K562 (cell line): ENCODE measurements at regions not wholly inside any gene's neighbourhood (a gene's known extent, or its start where the extent isn't known, plus 50 kb on each side); places are given as distances from the start of the nearest gene placed in this dataset.

ENCODE experiments used
- AFF4 ChIP-seq: sonication (generic); formaldehyde crosslinking; IDR thresholded peaks from 2 replicates; pipeline ENCODE4 v1.8.0; 2023; ENCODE audit warnings: mild to moderate bottlenecking, missing genetic modification reagents
- ATF4 ChIP-seq: fragments of 450-650 bp; formaldehyde crosslinking; IDR thresholded peaks from 2 replicates; pipeline ENCODE4 v1.4.0; 2022; ENCODE audit warnings: mild to moderate bottlenecking, moderate library complexity
- GTF2B ChIP-seq: IDR thresholded peaks from 2 replicates; pipeline ENCODE4 v1.6.1; 2011; ENCODE audit not compliant: insufficient read length; ENCODE audit errors: extremely low read depth
- HNRNPH1 ChIP-seq: fragments of 200-400 bp; formaldehyde crosslinking; optimal IDR thresholded peaks from 2 replicates; pipeline ENCODE3; 2017; ENCODE audit warnings: low read depth, mild to moderate bottlenecking, low read length, moderate library complexity
- NEUROD1 ChIP-seq: fragments of 150-350 bp; IDR thresholded peaks from 2 replicates; pipeline ENCODE4 v1.6.1; 2014; ENCODE audit warnings: borderline replicate concordance, low read length, low read depth; ENCODE audit not compliant: partially characterized antibody
- TFAM ChIP-seq: fragments of 250-450 bp; sonication (Bioruptor Pico); conservative IDR thresholded peaks from 2 replicates; pipeline ENCODE4 v1.5.0; 2021; ENCODE audit warnings: mild to moderate bottlenecking, moderate library complexity
- ZKSCAN8 ChIP-seq: fragments of 200-800 bp; sonication (Bioruptor generic); IDR thresholded peaks from 2 replicates; pipeline ENCODE4 v1.6.1; 2016; ENCODE audit warnings: missing genetic modification characterization, missing compliant biosample characterization
- ZNF431 ChIP-seq: sonication (generic); formaldehyde crosslinking; IDR thresholded peaks from 2 replicates; pipeline ENCODE4 v1.8.0; 2022; ENCODE audit warnings: mild to moderate bottlenecking, missing genetic modification reagents
- ZNF79 ChIP-seq: fragments of 250-450 bp; sonication (Bioruptor Pico); IDR thresholded peaks from 2 replicates; pipeline ENCODE4 v1.4.0; 2020; ENCODE audit warnings: low read depth, mild to moderate bottlenecking, moderate library complexity

GRCh38 chr3:147962408-147963164 is 553.4 kb downstream of the ZIC1 start (continued):
- no peak for TF ChIP-seq ATF4
- TF ChIP-seq AFF4 (CRISPR knock-in tag): no peak
- TF ChIP-seq ZNF431 (CRISPR knock-in tag): no peak
- no peak for TF ChIP-seq NEUROD1
- TF ChIP-seq TFAM (CRISPR knock-in tag): no peak
- TF ChIP-seq ZKSCAN8 (CRISPR knock-in tag): no peak
- no peak for TF ChIP-seq GTF2B
- TF ChIP-seq HNRNPH1: no peak
- no peak for TF ChIP-seq ZNF79 (CRISPR knock-in tag)
- TF ChIP-seq, all 486 proteins: peak for 0
